Naive B cell (primary cell): ENCODE measurements at regions not wholly inside any gene's neighbourhood (a gene's known extent, or its start where the extent isn't known, plus 50 kb on each side); places are given as distances from the start of the nearest gene placed in this dataset.

Source experiments
- ATAC-seq, 2 donors: fragments of 150-1000 bp; cut with Tn5 transposase; 2 replicates each; pipeline ENCODE4 v1.10.0; 2021; ENCODE audit warnings: low read depth in 2 of 2, mild to moderate bottlenecking in 2 of 2, moderate library complexity in 2 of 2
- DNase-seq: peaks from one replicate; pipeline ENCODE4 v3.0.0; 2022
- H3K27ac Mint-ChIP-seq, 6 donors: one replicate each; pipeline ENCODE4 v1.8.0; 2020 to 2022; ENCODE audit warnings: mild to moderate bottlenecking in 6 of 6, mixed read lengths in 6 of 6, moderate library complexity in 5 of 6, inconsistent platforms in 2 of 6
- H3K27me3 Mint-ChIP-seq, 3 donors: one replicate each; pipeline ENCODE4 v1.8.0; 2021 to 2022; ENCODE audit warnings: mixed read lengths in 3 of 3, mild to moderate bottlenecking in 1 of 3
- H3K36me3 Mint-ChIP-seq, 2 donors: one replicate each; pipeline ENCODE4 v1.8.0; 2020 to 2022; ENCODE audit warnings: mixed read lengths in 2 of 2, inconsistent platforms in 1 of 2, mild to moderate bottlenecking in 1 of 2
- H3K4me1 Mint-ChIP-seq, 3 donors: one replicate each; pipeline ENCODE4 v1.8.0; 2020 to 2022; ENCODE audit warnings: mixed read lengths in 3 of 3, inconsistent platforms in 1 of 3, mild to moderate bottlenecking in 1 of 3, moderate library complexity in 1 of 3
- H3K4me3 Mint-ChIP-seq, 8 donors: one replicate each; pipeline ENCODE4 v1.8.0; 2020 to 2022; ENCODE audit warnings: mild to moderate bottlenecking in 8 of 8, mixed read lengths in 8 of 8, moderate library complexity in 8 of 8, inconsistent platforms in 2 of 8
- H3K9me3 Mint-ChIP-seq, 7 donors: one replicate each; pipeline ENCODE4 v1.8.0; 2020 to 2022; ENCODE audit warnings: mixed read lengths in 7 of 7, mild to moderate bottlenecking in 5 of 7, inconsistent platforms in 2 of 7, moderate library complexity in 1 of 7

DNA sequence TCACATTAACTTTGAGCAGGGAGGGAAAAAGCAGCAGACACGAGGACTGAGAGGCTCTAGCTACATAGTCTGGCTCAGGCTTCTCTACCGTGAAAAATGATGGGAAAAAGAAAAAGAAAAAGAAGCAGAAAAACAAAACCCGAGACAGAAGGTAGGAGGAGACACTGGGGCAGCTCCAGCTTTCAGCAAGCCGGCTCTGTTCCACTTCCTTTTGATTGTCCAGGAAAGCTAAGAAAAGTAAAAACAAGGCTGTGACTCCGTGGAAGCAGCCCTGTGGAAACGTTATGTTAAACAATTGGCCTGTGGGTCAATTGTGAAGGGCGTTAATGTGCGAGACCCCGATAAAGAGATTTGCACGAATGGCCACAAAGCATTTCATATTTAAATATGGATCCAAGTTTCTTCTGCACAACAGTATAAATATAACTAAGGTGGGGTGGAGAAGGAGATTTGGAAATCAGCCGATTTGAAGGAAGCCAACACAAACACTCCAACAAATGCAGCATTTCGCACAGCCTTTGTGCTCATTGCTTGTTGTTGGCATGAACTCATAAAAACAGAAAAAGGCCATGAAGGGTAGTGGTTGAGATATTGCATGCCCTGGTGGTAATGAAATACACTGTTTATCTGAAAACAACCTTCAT lies 236.9 kb upstream of the JAG1 start:
- no peaks in the 10 kb centered on the region for H3K27me3 Mint-ChIP-seq
- DNase-seq (no peak), ATAC-seq (no peak)
- H3K4me1 Mint-ChIP-seq: no peaks in the 10 kb centered on the region
- H3K4me3 Mint-ChIP-seq: no peak overlapping the region
- peaks cover 0 to 6% (median 4%) of the 10 kb centered on the region in 7 donors for H3K9me3 Mint-ChIP-seq
- no peak overlapping the region for H3K27ac Mint-ChIP-seq
- H3K36me3 Mint-ChIP-seq: no peaks in the 10 kb centered on the region

DNA sequence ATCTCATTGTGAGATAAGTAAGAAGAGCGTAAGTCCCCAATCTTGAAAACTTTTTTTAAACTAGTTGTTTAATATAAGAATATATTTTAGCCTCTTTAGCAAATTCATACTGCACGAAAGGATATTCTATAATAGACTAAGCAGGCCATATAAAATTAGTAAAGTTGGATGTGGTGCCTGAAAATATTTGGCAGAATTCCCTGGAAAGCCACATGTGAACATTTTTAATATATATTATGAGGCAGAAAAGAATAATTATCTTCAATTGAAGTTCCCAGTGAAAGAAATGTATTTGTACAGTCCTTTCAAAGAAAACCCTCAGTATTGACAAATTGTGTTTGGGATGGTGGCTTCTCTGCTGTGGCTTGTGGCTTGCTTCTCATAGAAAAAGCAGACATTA lies 237.5 kb upstream of the JAG1 start:
- H3K4me1 Mint-ChIP-seq: no peaks in the 10 kb centered on the region
- H3K27ac Mint-ChIP-seq: no peak overlapping the region
- H3K36me3 Mint-ChIP-seq: no peaks in the 10 kb centered on the region
- DNase-seq: no peak
- no peak for ATAC-seq
- no peaks in the 10 kb centered on the region for H3K27me3 Mint-ChIP-seq
- peaks cover 0 to 6% (median 4%) of the 10 kb centered on the region in 7 donors for H3K9me3 Mint-ChIP-seq
- H3K4me3 Mint-ChIP-seq: no peak overlapping the region

DNA sequence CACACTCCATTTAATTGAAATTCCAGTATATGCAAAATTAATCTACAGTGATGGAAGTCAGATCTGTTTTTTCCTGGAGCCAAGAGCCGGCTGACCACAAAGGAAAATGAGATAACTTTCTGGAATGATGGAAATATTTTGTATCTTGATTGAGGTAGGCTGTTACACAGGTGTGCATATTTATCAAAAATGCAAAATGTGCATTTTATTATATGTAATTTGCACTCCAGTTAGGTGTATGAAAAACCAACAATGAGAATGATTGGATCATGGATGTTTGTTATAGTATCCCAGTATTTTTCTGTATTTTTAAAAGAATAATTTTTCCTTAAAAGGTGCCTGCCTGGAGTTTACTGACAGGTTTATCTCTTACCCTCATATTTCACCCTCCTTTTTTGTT lies 242.0 kb upstream of the JAG1 start:
- Mint-ChIP-seq H3K4me3 (no peak overlapping the region), H3K9me3 (peaks cover 0 to 16% (median 4%) of the 10 kb centered on the region in 7 donors), H3K27me3 (no peaks in the 10 kb centered on the region), H3K4me1 (no peaks in the 10 kb centered on the region), H3K36me3 (no peaks in the 10 kb centered on the region), H3K27ac (no peak overlapping the region)
- no peak for DNase-seq
- no peak for ATAC-seq

DNA sequence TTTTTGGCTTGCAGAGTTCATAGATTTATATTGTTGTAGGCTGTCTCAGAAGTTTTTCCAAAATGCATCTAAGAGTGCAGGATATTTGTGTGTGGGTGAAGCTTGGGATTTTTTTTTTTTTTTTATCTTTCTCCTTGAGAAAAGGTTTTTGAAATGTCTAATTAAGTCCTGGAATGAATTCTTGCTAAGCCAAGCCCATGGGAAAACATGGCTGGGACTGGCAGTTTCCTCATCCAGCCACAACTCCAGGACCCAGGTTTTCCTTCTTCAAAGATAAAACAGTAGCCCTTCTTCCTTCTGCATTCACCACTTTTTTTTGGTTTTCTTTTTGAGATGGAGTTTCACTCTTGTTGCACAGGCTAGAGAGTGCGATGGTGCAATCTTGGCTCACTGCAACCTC lies 242.5 kb upstream of the JAG1 start:
- Mint-ChIP-seq H3K36me3 (no peaks in the 10 kb centered on the region), H3K4me3 (no peak overlapping the region), H3K9me3 (peaks cover 0 to 16% (median 4%) of the 10 kb centered on the region in 7 donors), H3K27ac (no peak overlapping the region), H3K4me1 (no peaks in the 10 kb centered on the region), H3K27me3 (no peaks in the 10 kb centered on the region)
- ATAC-seq (no peak), DNase-seq (no peak)

DNA sequence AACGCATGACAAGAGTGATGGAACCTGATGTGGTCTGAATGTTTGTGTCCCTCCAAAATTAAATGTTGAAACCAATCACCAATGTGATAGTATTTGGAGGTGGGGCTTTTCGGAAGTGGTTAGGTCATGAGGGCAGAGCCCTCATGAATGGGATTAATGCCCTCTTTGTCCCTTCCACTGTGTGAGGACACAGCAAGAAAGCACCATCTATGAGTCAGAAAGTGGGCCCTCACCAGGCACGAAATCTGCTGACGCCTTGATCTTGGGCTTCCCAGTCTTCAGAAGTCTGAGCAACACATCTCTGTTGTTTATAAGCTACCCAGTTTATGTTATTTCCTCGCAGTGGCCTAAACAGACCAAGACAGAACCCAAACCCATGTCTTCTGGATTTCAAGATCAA lies 244.0 kb upstream of the JAG1 start:
- H3K9me3 Mint-ChIP-seq: peaks cover 0 to 16% (median 4%) of the 10 kb centered on the region in 7 donors
- H3K27me3 Mint-ChIP-seq: no peaks in the 10 kb centered on the region
- H3K36me3 Mint-ChIP-seq: no peaks in the 10 kb centered on the region
- ATAC-seq: no peak
- H3K4me3 Mint-ChIP-seq: no peak overlapping the region
- no peaks in the 10 kb centered on the region for H3K4me1 Mint-ChIP-seq
- no peak overlapping the region for H3K27ac Mint-ChIP-seq
- no peak for DNase-seq

DNA sequence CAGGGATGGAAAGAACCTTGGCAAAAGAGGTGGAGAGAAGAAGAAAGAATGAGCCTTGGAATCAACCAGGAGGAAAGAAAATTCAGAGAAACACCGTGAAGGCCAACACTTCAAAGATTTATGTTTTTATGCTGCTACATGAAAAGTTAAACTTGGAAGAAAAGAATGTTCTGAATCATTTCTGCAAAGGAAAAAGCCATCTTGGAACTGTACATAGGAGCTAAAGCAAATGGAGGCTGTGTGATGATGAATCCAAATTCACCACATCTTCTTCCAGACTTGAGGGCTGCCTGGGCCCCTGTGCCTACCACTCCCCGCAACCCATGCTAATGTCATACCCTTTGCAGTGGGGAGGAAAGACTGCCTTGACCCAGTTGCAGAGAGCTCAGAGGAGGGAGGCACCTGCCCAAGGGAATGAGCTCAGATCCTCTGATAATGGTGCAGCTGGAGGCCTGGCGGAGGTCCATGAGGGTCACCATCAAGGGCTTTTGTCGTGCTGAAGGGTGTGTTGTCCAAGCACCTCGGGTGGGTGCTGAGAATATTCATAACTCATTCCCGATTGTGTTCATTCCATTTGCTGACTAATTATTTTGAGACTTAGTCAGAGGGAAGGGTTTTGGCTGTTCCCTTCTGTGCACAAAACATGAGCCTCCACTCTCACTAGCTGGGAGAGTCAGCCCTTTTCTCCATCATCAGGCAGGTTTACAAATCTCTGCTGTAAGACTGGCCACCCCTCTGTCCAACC lies 245.8 kb upstream of the JAG1 start:
- Mint-ChIP-seq H3K27me3 (no peaks in the 10 kb centered on the region), H3K4me1 (no peaks in the 10 kb centered on the region), H3K36me3 (no peaks in the 10 kb centered on the region), H3K27ac (no peak overlapping the region), H3K4me3 (peak overlapping the region in 1 of 8 donors; percentile 35), H3K9me3 (peaks cover 0 to 11% (median 3%) of the 10 kb centered on the region in 7 donors)
- DNase-seq: no peak
- no peak for ATAC-seq

DNA sequence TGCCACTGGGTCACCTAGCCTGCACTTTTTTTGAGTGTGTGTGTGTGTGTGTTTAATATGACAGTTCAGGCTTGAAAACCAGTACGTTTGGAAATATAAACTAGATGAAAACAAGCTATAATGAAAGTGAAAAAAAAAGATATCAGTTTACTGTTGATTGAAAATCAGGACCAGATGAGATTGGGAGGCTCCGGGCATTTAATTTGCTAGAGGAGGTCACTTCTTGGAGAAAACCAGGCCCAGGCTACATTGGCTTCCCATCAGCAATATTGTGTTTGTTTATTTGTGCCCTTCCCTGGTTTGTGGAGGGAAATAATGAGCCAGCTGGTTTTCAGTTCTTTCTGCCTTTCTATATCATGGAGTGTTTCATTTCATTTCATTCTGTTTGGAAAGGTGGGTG lies 246.6 kb upstream of the JAG1 start:
- ATAC-seq (no peak), DNase-seq (no peak)
- Mint-ChIP-seq H3K27me3 (no peaks in the 10 kb centered on the region), H3K27ac (no peak overlapping the region), H3K4me3 (no peak overlapping the region), H3K9me3 (peaks cover 0 to 11% (median 3%) of the 10 kb centered on the region in 7 donors), H3K4me1 (no peaks in the 10 kb centered on the region), H3K36me3 (no peaks in the 10 kb centered on the region)

DNA sequence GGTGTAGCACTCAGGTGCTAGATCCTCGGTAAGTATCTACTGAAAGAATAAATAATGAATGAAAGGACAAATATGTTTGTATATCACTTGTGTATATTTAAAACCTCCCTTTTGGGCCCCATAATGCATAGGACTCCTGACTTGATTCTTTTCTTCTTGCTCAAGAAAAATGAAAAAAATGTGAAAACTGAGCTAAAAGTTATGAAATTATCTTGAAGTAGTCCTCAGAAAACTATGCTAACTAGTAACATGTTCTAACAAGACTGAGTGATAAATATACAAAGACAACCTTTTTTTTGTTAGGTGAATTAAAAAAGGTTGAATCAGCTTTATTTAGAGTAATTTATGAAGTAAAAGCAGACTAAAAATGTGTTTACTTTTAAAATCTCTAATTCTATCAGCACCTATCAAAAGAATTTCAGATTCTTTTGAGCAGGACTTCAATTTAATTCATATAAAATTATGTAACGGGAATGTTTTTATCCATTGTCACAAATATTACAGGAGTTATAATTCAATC lies 247.8 kb upstream of the JAG1 start:
- ATAC-seq: no peak

DNA sequence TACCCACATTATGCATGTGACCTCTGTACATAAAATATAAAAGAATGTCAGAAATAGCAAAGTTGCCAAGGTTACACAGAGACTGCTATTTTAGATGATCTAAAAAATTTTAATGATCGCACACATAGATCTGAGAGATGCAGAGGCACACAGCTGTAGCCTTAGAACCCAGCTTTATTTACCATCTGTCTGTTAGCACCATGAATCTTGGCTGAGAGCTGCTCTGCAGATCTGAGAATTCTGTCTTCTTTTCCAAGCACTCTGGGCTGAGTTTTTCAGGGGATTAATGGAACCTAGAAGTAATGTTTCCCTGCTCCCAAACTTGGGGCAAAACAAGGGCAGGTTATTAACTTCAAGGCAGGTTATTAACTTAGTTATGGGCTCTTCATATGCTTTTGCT lies 248.7 kb upstream of the JAG1 start:
- no peak overlapping the region for H3K4me3 Mint-ChIP-seq
- H3K27ac Mint-ChIP-seq: no peak overlapping the region
- no peaks in the 10 kb centered on the region for H3K36me3 Mint-ChIP-seq
- H3K9me3 Mint-ChIP-seq: peaks cover 0 to 3% (median 0%) of the 10 kb centered on the region in 7 donors
- ATAC-seq (no peak), DNase-seq (no peak)
- H3K4me1 Mint-ChIP-seq: no peaks in the 10 kb centered on the region
- H3K27me3 Mint-ChIP-seq: no peaks in the 10 kb centered on the region

More for the DNA sequence above, 247.8 kb upstream of the JAG1 start:
- DNase-seq: no peak
- H3K4me1 Mint-ChIP-seq: no peaks in the 10 kb centered on the region
- H3K27me3 Mint-ChIP-seq: no peaks in the 10 kb centered on the region
- no peak overlapping the region for H3K27ac Mint-ChIP-seq
- no peak overlapping the region for H3K4me3 Mint-ChIP-seq
- H3K36me3 Mint-ChIP-seq: no peaks in the 10 kb centered on the region
- H3K9me3 Mint-ChIP-seq: peaks cover 0 to 11% (median 3%) of the 10 kb centered on the region in 7 donors

DNA sequence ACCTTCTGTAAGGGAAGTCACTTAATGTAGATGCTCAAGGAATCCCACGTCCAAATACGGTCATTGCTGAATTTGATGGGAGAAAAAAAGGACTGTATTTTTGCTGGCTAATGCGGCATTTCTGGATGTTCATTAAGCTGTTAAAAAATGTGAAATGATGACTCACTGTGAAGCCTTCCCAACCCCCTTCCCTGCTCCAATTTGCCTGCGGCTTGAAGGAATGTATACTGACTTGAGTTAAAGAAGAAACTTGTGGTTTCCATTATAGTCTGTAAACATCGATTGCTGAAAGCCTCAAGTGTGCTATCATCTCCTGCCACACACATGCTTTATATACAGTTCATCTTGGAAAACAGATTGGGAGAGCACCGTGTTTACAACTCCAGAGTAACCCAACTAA lies 249.1 kb upstream of the JAG1 start:
- Mint-ChIP-seq H3K27ac (no peak overlapping the region), H3K36me3 (no peaks in the 10 kb centered on the region), H3K27me3 (no peaks in the 10 kb centered on the region), H3K9me3 (peaks cover 0 to 3% (median 0%) of the 10 kb centered on the region in 7 donors), H3K4me1 (no peaks in the 10 kb centered on the region), H3K4me3 (no peak overlapping the region)
- no peak for DNase-seq
- ATAC-seq: no peak

DNA sequence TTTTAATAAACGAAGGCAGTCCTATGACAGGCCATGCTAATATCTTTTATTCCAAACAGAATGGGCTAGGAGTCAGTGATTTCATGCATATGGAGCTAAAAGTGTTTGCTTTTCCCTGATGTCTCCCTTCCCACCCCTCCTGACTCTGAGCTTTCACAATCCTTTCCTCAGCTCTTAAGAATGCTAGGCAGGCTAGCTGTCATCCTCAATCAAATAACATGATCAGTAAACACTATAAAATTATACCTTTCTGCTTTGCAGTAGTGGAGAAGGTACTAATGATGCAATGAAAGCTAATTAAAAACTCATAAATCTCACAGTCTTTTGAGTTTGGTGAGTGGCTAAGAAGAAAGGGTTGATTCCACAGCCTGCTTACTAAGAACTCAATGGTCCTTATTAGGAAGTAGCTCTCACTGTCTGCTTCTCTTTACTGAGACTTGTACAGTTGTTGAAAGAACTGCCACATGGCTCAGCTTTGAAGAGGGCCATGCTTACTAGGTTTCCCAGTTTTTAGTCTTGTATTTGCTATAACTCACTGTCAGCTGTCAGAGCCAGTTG lies 250.9 kb upstream of the JAG1 start:
- Mint-ChIP-seq H3K36me3 (no peaks in the 10 kb centered on the region), H3K27ac (no peak overlapping the region), H3K27me3 (no peaks in the 10 kb centered on the region), H3K9me3 (peaks cover 0 to 1% (median 0%) of the 10 kb centered on the region in 7 donors), H3K4me3 (no peak overlapping the region), H3K4me1 (no peaks in the 10 kb centered on the region)
- no peak for DNase-seq
- ATAC-seq: no peak

DNA sequence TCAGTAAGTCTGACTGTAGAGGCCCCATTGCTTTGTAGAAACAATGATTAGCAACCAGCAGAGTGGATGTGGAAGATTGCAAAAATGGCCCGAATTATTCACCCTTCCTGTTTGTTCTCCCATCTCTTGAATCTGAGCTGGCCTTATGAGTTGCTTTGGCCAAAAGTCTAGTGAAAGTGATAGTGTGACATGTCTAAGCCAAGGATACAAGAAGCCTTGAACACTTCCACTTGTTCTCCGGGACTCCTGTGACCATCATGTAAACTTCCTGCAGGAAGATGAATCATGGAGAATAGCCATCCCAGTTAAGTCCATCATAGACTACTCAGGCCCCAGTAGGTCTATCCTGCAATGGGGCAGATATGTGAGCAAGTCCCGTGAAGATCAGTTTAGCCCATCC lies 252.0 kb upstream of the JAG1 start:
- Mint-ChIP-seq H3K4me3 (no peak overlapping the region), H3K27me3 (no peaks in the 10 kb centered on the region), H3K27ac (no peak overlapping the region), H3K4me1 (no peaks in the 10 kb centered on the region), H3K36me3 (no peaks in the 10 kb centered on the region), H3K9me3 (peaks cover 0 to 5% (median 2%) of the 10 kb centered on the region in 7 donors)
- ATAC-seq (no peak), DNase-seq (no peak)

DNA sequence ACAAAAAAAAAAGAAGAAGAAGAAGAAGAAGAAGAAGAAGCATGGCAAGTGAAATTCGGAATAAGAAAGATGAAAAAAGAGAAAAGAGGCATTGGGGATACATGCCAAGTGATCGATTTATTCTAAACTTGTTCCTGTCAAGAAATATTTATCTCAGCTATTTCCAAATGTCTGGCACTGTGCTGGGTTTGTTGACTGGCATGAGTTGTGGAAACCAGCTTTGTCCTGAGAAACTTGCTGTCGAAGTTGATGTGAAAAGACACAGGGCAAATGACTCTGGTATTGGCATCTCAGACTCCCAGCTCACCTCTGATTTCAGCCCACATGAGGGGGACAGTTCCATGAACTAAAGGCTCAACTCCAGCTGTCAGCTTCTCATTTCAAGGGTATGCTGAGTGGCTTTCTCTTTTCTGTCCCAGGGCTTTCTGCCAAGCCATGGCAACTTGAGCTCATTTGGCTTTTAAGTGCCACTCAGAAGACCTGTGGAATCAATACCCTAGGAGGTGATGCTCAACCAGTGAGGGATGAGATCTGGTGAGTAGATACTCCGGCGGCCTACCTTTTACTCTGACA lies 253.3 kb upstream of the JAG1 start:
- H3K4me1 Mint-ChIP-seq: no peaks in the 10 kb centered on the region
- no peak overlapping the region for H3K27ac Mint-ChIP-seq
- H3K36me3 Mint-ChIP-seq: no peaks in the 10 kb centered on the region

More for the DNA sequence above, 253.3 kb upstream of the JAG1 start:
- no peak for ATAC-seq
- no peaks in the 10 kb centered on the region for H3K27me3 Mint-ChIP-seq
- DNase-seq: no peak
- H3K4me3 Mint-ChIP-seq: no peak overlapping the region
- peaks cover 0 to 9% (median 3%) of the 10 kb centered on the region in 7 donors for H3K9me3 Mint-ChIP-seq
